Caco-2 (cell line): ENCODE measurements at regions not wholly inside any gene's neighbourhood (a gene's known extent, or its start where the extent isn't known, plus 50 kb on each side); places are given as distances from the start of the nearest gene placed in this dataset.

Experiments
- BruUV-seq: library from RNA; stranded (reverse); fragments of 400-500 nt; replicated peaks from 2 replicates; lab custom pipeline; 2021; lab: Mats Ljungman, UMichigan
- CTCF ChIA-PET: fragments of 300-600 bp; sonication (Branson Sonifier 250); formaldehyde crosslinking; loops from one replicate; lab custom pipeline; 2022; ENCODE audit warnings: antibody characterized with exemption; lab: Charles Lee
- POLR2A ChIA-PET: fragments of 300-600 bp; sonication (Branson Sonifier 250); formaldehyde crosslinking; loops from one replicate; lab custom pipeline; 2022; ENCODE audit warnings: antibody characterized with exemption; lab: Charles Lee
- DNase-seq, 2 experiments: peaks; one replicate each; pipeline versions ENCODE4 v3.0.0 to v3.0.0-alpha.2; 2020 to 2022
- H3K27me3 ChIP-seq: replicated peaks from 2 replicates; pipeline ENCODE4 v1.6.0; 2011; ENCODE audit warnings: low read length; ENCODE audit not compliant: control insufficient read depth, insufficient read depth
- H3K36me3 ChIP-seq: 2 replicates; pipeline ENCODE4 v1.5.1; 2011; ENCODE audit warnings: low read length; ENCODE audit not compliant: control insufficient read depth, insufficient read depth
- H3K4me1 ChIP-seq: fragments of 250-450 bp; sonication (Bioruptor Pico); 2 replicates; pipeline ENCODE4 v1.5.1; 2020; ENCODE audit warnings: mild to moderate bottlenecking
- H3K4me3 ChIP-seq: 2 replicates; pipeline ENCODE4 v1.5.1; 2011; ENCODE audit warnings: low read depth, mild to moderate bottlenecking, control low read depth, low read length
- H3K9me3 ChIP-seq: fragments of 250-450 bp; sonication (Bioruptor Pico); 2 replicates; pipeline ENCODE4 v1.5.1; 2020; ENCODE audit warnings: mild to moderate bottlenecking, moderate library complexity
- H3K27ac Mint-ChIP-seq: one replicate; pipeline ENCODE4 v1.8.0; 2022; ENCODE audit warnings: mixed read lengths; ENCODE audit not compliant: unreplicated experiment
- H3K27me3 Mint-ChIP-seq: one replicate; pipeline ENCODE4 v1.8.0; 2022; ENCODE audit warnings: mixed read lengths; ENCODE audit not compliant: insufficient read depth, unreplicated experiment
- H3K36me3 Mint-ChIP-seq: one replicate; pipeline ENCODE4 v1.8.0; 2022; ENCODE audit warnings: mild to moderate bottlenecking, mixed read lengths; ENCODE audit not compliant: insufficient read depth, unreplicated experiment
- H3K4me1 Mint-ChIP-seq: one replicate; pipeline ENCODE4 v1.8.0; 2022; ENCODE audit warnings: low read depth, mixed read lengths; ENCODE audit not compliant: unreplicated experiment
- H3K4me3 Mint-ChIP-seq: one replicate; pipeline ENCODE4 v1.8.0; 2022; ENCODE audit warnings: mild to moderate bottlenecking, moderate library complexity, mixed read lengths; ENCODE audit not compliant: unreplicated experiment
- H3K9me3 Mint-ChIP-seq: one replicate; pipeline ENCODE4 v1.8.0; 2022; ENCODE audit warnings: mixed read lengths; ENCODE audit not compliant: unreplicated experiment
- CTCF ChIP-seq, 2 experiments: fragments of 200-600 bp in 1 of 2; IDR thresholded peaks; 1 replicate in 1 of 2; 2 replicates in 1 of 2; pipeline versions ENCODE4 v1.5.1 to v1.8.0; 2011 to 2022; ENCODE audit warnings: antibody characterized with exemption in 1 of 2, control low read depth in 1 of 2, inconsistent platforms in 1 of 2, low read depth in 1 of 2, low read length in 1 of 2, mild to moderate bottlenecking in 1 of 2, moderate library complexity in 1 of 2; ENCODE audit not compliant: insufficient read depth in 1 of 2, severe bottlenecking in 1 of 2, unreplicated experiment in 1 of 2
- intact Hi-C: fragments of 100-400 bp; cut with micrococcal nuclease; formaldehyde crosslinking; loops from one replicate; pipeline ENCODE4 v1.10.0; 2022; ENCODE audit not compliant: unreplicated experiment

DNA sequence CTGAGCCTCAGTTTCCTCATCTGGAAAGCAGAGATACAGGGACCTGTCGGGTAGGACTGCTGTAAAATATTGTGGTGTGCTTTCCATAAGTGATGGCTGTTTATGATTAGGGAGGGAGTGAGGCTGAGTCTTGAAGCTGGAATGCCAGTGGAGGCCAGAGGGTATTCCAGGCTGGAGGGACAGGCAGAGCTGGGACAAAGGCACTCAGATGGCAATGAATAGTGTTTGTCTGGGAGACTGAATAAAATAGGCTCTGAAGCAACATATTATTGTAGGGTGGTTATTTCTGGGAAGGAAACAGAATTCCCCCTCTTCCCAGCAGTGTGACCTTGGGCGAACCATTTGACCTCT, 120.7 kb downstream of the INHBB start:
- Histone ChIP-seq H3K27me3 (no peaks in the 10 kb centered on the region), H3K9me3 (no peaks in the 10 kb centered on the region), H3K36me3 (no peaks in the 10 kb centered on the region), H3K4me1 (peaks cover 46% of the 10 kb centered on the region), H3K4me3 (no peak overlapping the region)
- no peak for DNase-seq
- intact Hi-C loops, result loop anchor here (1.0 to 10.0 kb wide), 5 partner anchors 23 to 242 kb away; partner anchors contain the start of gene TMEM185B
- H3K4me3 Mint-ChIP-seq, result peak overlapping the region; percentile 72
- H3K27me3 Mint-ChIP-seq, result no peaks in the 10 kb centered on the region
- TF ChIP-seq CTCF (IDR thresholded peaks at IDR 0.05; ENCODE audit: insufficient read depth in 1 of 2, low read depth in 1 of 2, low read length in 1 of 2, severe bottlenecking in 1 of 2, unreplicated experiment in 1 of 2), result no peak
- H3K36me3 Mint-ChIP-seq, result peaks cover 6% of the 10 kb centered on the region
- no peaks in the 10 kb centered on the region for H3K9me3 Mint-ChIP-seq
- ChIA-PET CTCF (interaction anchor here (3.4 kb wide), 1 partner anchor 123 kb away, joined by 33 read pairs; no protein-coding TSS in a partner anchor), POLR2A (interaction anchor here (1.4 to 1.6 kb wide), 2 partner anchors 62 to 609 kb away, joined by 7 to 9 read pairs; no protein-coding TSS in a partner anchor)
- H3K27ac Mint-ChIP-seq, result peak overlapping the region; percentile 84
- BruUV-seq, result TSS peak; percentile 41
- peaks cover 22% of the 10 kb centered on the region for H3K4me1 Mint-ChIP-seq

DNA sequence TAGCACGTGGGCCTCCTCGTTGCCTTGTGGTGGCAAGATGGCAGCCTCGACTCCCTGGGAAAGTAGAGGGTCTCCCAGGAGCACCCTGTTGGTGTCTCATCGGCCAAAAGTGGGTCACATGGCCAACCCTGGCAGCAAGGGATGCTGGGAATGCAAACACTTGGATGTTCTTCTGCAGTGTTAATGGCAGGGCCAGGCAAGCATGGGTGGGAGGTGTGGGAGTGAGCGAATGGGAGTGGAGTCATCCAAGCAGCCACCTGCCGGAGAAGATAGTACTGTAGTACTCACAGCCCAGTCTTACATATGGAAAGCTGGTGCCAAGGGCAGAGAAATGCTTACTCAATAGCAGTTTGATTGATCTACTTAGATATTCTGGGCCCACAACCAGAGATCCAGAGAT, 122.2 kb downstream of the INHBB start:
- peaks cover 6% of the 10 kb centered on the region for H3K36me3 Mint-ChIP-seq
- no peak overlapping the region for H3K4me3 Mint-ChIP-seq
- Histone ChIP-seq H3K4me1 (peaks cover 46% of the 10 kb centered on the region), H3K36me3 (no peaks in the 10 kb centered on the region), H3K27me3 (no peaks in the 10 kb centered on the region), H3K4me3 (no peak overlapping the region), H3K9me3 (no peaks in the 10 kb centered on the region)
- TF ChIP-seq CTCF (IDR thresholded peaks at IDR 0.05; ENCODE audit: insufficient read depth in 1 of 2, low read depth in 1 of 2, low read length in 1 of 2, severe bottlenecking in 1 of 2, unreplicated experiment in 1 of 2), result no peak
- BruUV-seq, result no TSS peak
- POLR2A ChIA-PET, result no interaction called here
- CTCF ChIA-PET, result no interaction called here
- H3K9me3 Mint-ChIP-seq, result no peaks in the 10 kb centered on the region
- DNase-seq, result peak in 1 of 2 experiments; percentile 27
- H3K4me1 Mint-ChIP-seq, result peaks cover 22% of the 10 kb centered on the region
- no peak overlapping the region for H3K27ac Mint-ChIP-seq
- intact Hi-C loops, result loop anchor here (10.0 kb wide), 1 partner anchor 243 kb away; the partner anchor contains the start of gene TMEM185B
- H3K27me3 Mint-ChIP-seq, result no peaks in the 10 kb centered on the region

DNA sequence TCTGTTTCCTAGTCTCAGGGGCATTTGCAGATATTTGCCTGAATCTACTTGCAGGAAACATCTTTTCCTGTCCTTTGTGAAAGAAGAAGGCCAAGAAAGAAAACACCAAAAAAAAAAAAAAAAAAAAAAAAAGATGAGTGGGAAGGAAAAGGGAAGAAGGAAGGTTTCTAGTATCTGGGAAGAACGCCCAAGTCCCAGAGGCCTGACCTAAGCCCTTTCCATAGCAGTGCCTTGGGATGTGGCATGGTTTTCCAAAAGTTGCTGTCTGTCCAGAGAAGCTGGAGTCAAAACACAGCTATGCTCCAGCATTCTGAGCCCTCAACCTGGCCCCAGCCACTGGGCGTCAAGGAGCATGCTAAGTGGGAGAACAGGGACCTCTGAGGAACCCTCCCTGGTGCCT, 123.5 kb downstream of the INHBB start:
- CTCF ChIA-PET, result interaction anchor here (0.6 to 0.7 kb wide), 2 partner anchors 71 to 239 kb away, joined by 3 to 5 read pairs; no protein-coding TSS in a partner anchor
- Mint-ChIP-seq H3K36me3 (peaks cover 6% of the 10 kb centered on the region), H3K27me3 (no peaks in the 10 kb centered on the region), H3K4me3 (no peak overlapping the region), H3K27ac (no peak overlapping the region), H3K9me3 (no peaks in the 10 kb centered on the region), H3K4me1 (peaks cover 22% of the 10 kb centered on the region)
- no peaks in the 10 kb centered on the region for H3K27me3 ChIP-seq
- no peak overlapping the region for H3K4me3 ChIP-seq
- no TSS peak for BruUV-seq
- intact Hi-C loops, result loop anchor here (10.0 kb wide), 1 partner anchor 245 kb away; the partner anchor contains the start of gene TMEM185B
- H3K4me1 ChIP-seq, result peaks cover 39% of the 10 kb centered on the region
- no peak for TF ChIP-seq CTCF (IDR thresholded peaks at IDR 0.05; ENCODE audit: insufficient read depth in 1 of 2, low read depth in 1 of 2, low read length in 1 of 2, severe bottlenecking in 1 of 2, unreplicated experiment in 1 of 2)
- H3K9me3 ChIP-seq, result no peaks in the 10 kb centered on the region
- POLR2A ChIA-PET, result no interaction called here
- DNase-seq, result no peak
- H3K36me3 ChIP-seq, result no peaks in the 10 kb centered on the region
